HG03196 (cell line): ENCODE measurements at regions not wholly inside any gene's neighbourhood (a gene's known extent, or its start where the extent isn't known, plus 50 kb on each side); places are given as distances from the start of the nearest gene placed in this dataset.

Source experiments
- ATAC-seq: cut with Tn5 transposase; IDR thresholded peaks from one replicate; pipeline ENCODE4 v1.9.1; 2021; ENCODE audit not compliant: unreplicated experiment

DNA sequence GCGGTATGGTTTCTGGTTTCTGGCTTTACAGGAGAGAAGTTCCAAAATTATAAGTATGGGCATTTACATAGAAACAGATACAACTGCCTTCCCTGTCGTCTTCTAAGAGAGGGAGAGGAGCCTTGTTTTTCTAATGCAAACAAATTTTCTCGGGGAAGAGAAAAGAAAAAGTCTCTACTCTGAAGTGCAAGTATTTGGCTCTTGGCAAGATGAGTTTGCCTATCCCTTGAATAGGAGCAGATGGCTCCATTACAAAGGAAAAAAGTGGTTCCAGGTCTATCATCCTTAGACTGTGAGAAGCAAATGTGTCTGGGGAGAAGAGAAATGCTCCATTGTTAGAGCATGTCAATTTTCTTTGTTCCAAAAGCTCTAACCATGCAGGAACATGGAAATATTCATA lies 455.6 kb downstream of the BUD13 start:
- no peak for ATAC-seq

DNA sequence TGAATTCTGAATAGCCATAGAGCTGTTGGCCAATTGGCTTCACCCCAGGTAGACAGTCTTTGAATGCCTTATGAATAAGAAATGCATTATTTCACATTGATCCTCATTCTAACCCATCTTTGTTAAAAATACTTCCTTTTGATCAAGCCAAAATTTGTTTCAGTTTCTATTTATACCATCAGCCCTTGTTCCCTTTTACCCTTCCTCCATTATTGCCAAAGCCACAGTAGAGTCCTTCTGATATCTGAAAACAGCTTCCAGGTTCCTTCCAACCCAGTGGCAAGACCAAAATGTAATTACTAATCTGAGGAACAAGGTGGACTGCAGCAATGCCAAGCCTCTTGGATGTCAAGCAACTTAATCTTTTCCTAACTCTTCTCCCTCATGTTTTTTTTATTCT lies 458.8 kb downstream of the BUD13 start:
- no peak for ATAC-seq

DNA sequence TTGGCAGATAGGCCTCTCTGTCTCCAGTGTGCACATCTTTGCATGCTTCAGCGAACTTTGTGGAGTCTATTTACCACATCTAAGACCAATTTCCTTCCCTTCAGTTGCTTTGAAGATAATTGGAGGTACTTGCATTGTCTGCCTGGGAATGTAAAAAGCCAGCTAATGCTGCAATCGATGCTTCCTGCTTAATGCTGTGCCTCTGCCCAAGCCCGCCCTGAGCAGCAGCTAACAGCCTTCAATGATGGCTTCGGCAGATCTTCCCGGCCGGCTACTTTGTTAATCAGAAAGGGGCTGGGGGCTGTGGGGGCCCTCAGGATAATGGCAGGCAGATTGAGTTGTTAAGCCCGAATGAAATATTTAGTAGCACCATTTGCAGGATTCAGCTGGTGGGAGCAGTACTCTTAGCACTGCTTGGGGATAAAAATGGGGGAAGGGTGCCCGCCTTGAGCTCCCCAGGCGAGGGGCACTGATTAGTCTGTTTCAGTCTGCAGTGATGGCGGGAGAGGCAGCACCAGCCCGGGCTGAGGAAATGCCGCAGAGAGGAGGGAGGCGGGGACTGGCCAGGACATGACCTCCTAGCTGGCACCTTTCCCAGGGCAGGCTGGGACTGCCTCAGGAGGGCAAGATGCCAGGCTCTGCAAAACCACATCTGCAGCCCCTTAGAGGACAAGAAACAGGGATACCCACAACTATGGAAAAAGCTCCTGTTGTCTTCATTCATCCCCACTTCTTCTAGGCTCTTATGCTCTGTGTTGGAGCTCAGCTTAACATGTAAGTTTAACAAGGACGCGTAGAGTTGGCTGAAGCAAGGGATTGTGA lies 460.0 kb downstream of the BUD13 start:
- no peak for ATAC-seq

DNA sequence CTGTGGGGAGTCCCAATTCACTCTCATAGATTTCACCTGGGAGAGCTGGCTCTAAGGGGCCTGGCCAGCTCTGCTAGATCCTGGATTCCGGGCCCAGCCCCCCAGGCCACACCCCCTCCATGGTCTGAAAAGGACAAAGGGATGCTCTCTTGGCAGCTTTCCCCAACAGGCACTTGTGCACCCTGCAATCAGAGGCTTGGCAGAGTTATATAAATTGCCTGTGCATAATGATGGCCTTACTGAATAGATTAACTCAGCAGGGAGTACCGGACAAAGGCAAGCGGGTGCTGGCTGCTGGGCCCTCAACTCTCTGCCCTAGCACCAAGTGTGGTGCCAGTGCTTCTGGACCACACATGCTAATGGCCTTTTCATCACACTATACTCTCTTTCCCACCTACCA lies 461.6 kb downstream of the BUD13 start:
- no peak for ATAC-seq

DNA sequence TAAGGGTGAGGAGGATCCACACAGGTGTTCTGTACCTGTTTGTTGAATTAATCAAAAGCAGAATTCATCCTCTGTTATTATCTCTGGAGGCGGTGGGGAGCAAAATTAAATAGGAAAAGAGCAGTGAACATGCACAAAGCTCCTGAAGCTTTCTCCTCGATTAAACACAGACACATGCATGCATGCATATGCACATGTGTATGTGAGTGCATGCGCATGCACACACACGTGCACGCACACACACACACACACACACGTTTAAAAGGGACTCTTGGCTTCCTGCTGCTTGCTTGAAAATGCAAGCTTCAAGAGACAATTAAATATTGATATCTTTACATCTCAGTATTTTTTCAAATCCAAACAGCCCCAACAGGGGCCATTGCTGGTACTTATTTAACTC lies 462.1 kb downstream of the BUD13 start:
- no peak for ATAC-seq

DNA sequence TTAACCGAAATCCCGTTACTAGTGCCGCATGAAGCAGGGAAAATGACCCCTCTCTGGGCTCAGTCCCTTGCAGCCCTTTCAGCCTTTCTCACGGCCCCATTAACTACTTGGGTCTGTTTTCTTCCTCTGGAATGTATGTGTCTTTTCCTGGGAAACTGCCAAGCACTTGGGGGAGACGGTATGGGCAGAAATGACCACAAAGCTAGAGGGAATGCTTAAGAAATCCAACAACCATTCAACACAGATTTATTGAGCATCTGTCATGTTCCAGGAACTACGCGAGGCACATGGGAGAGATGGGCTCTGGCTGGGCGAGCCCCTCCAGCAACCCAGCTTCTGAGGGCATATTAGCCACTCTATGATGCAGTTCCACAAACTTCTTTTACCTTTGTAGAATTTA lies 462.6 kb downstream of the BUD13 start:
- ATAC-seq = no peak

DNA sequence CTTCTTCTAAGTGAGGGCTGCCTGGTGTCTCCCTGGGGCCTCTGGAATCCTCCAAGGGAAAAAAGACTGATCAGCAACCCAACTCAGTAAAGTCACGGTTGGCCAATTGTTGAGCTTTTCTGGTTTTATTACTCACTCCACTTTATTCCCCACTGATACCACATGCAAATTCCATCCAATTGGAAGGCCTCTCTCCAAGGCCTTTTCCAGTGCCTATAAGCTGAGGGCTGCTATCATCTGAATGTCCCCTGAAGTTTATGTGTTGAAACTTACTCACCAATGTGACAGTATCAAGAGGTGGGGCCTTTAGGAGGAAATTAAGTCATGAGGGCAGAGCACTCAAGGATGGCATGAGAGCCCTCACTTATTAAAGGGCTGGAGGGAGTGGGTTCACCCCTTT lies 463.3 kb downstream of the BUD13 start:
- no peak for ATAC-seq

DNA sequence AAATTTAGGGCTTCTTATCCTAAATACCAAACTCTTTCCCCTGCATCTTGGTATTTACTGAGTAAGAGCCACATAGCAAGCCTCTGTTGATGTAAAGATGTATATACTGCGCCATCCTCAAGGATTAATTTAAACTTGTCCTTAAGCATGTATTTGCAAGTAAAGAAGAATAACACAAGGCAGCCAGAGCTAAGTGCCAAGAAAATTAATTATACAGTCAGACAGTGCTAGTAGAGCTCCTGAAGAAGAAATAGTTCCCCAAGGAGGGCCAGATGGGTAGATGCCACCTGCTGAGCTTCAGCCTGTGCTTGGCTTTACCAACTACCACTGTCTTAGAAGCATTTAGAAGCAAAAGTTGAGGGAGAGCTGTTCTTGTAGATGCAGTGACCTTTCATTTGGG lies 470.0 kb downstream of the BUD13 start:
- no peak for ATAC-seq

DNA sequence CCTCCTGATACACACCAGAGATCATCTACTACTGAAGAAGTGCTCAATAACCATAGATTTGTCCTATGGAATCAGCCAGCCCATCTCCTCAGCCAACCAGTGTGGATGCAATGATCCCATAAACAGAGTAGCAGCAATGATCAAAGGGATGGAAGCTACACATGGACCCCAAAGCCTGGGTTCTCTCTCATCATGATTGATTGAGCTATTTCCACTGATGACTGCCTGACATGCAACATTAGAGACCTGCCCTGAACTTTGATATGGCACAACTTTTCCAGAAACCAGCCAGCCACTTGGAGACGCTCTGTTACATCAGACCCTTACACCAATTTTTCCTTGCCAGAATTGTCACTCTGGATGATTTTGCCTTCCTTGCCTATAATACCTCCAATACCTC lies 471.6 kb downstream of the BUD13 start:
- no peak for ATAC-seq

DNA sequence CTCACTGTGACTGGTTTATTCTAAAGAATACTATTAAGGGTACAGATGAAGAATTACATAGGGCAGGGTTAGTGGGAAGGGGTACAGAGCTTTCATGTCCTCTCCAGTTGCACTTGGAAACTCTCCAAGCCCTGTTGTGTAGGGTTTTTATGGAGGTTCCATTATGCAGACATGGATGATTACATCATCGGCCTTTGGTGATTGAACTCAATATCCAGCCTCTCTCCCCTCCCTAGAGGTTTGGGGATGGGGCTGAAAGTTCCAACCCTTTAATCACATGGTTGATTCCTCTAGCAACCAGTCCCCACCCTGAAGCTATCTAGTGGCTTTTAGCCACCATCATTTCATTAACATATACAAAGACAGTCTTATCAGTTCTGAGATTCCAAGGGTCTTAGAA lies 472.6 kb downstream of the BUD13 start:
- no peak for ATAC-seq

DNA sequence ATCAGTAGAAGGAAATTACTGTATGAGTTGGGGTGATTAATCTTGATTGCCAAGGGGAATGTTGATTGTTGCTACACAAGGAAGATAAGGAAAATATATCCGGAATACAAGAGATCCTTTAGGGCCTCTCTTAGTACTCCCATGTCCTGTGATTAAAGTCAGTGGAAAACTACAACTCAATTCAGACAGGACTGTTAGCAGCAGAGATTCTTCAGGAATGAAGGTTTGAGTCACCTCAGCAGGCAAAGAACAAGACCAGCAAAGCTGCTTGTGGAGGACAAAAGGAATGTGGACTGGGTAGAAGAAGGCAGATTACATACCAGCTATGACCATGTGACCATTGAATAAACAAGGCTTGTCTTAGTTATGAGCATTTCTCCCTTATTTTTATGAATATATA lies 478.2 kb downstream of the BUD13 start:
- ATAC-seq = no peak

DNA sequence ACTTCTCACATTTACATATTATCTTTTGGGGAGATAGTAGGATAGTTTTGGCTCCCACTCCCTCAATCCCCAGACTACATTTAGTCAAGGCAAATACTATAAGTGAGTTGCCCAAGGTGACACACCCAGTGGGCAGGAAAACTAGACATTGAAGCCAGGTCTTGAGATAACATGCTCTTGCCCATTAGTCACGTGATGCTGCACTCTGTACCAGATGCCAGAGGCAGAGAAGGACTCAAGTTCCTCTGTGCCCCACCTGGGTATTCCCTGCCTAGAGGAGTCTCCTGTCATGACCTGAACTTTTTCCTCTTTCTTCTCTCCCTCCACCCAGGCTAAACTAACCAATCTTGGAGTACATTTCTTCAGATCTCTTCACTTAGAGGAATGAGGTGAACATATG lies 484.9 kb downstream of the BUD13 start:
- no peak for ATAC-seq

DNA sequence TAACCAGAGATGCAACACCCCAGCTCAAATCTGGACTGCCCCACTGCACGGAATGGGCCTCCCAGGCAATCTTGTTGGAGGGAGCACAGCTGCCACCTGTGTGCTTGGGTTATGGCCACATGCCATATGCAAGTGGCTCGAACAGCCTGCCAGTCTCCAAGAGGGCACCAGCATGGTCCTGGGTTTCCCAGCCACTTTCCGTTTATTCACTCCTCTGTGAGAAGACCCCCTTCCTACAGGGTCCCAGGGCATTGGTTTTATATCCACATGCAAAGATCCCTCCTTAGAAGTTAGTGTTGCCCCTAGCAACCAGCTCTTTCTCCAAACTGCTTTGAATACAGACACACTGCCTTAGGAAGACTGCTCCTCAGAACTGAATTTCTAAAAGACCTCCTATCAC lies 487.8 kb downstream of the BUD13 start:
- no peak for ATAC-seq

DNA sequence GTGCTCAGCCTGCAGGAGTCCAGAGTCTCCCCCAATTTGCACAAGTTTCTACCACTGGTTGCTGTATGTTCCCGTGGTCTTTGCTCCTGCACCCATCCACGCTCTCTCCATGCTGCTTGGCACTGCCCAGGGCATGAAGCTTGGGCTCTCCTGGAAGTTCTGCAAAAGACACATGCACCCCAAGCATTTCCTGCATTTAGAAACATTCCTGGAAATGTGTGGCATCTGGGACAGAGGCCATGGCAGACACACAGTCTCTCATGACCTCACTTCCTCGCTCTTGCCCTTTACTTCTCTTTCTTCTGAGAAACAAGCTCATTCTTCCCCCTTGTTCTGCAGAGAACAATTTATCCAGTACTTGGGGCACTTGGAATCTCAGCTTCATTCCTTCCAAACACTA lies 489.5 kb downstream of the BUD13 start:
- ATAC-seq = no peak

DNA sequence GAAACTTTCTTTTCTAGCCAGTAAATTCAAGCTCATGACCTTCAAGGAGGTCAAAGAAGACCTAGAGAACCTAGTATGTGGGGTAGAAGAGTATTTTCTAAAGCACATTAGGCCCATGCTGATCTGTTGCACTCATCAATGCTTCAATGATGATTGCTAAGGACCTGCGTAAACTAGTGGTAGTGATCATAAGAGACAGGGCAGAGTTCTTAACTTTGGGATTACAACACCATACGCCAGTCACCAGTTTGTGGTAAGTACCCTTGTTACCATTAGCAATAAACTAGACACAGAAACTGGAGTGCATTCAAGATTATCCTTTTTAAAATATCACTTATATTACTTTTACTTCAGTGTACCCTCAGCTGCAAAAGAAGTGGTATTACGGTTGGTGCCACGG lies 490.3 kb downstream of the BUD13 start:
- no peak for ATAC-seq

DNA sequence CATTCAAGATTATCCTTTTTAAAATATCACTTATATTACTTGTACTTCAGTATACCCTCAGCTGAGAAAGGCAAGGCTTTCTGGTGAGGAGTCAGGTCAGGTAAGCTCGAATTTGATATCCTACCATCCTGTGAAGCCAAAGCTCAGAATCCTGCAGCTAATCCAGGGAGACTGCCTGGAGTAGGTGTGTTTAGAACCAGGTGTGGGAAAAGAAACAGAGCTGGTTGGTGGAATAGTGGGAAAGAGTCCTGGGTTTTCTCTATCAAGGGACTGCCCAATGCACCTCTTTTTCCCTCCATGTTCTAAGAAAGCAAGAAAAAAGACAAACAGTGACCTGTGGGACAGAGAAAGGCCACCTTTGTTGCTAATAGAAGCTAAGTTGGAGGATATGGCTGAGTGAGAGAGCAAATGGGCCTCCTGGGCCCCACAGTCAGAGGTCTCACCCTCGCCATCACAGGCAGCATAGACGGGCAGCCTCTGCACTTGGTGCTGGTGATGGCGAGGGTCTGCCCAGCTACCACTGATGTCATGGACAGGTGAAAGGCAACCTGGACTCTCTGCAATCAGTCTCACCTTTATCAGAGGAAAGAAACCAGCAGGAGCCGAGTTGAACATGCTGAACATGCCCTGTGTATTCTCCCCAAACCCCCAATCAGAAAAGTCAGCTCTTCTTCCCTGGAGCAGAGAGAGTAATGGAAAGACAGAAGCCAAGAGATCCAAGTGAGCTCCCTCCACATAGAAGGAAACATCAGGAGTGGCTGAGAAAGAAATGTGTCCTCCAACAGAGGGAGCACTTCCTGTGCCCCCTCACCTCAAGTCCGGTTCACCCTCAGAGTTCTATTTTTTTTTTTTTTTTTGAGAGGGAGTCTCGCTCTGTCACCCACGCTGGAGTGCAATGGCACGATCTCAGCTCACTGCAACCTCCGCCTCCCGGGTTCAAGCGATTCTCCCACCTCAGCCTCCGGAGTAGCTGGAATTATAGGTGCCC lies 491.3 kb downstream of the BUD13 start:
- no peak for ATAC-seq

DNA sequence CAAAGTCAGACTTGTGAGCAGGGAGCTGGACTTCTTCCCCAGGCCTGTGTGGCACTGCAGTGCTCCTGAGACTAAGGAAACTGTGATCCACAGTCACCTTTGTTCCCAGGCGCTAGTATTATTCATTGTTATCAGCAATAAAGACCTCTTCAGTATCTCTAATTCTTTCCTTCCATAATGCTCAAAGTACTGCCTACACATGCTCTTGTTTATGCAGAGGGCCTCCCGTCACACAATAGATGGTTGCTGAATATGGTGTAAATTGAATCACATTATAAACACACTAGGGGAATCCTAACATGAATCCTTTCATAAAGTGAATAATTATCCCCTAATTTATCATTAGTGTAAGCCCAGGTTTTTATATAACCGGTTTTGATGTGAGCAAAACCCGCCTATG lies 493.3 kb downstream of the BUD13 start:
- no peak for ATAC-seq

DNA sequence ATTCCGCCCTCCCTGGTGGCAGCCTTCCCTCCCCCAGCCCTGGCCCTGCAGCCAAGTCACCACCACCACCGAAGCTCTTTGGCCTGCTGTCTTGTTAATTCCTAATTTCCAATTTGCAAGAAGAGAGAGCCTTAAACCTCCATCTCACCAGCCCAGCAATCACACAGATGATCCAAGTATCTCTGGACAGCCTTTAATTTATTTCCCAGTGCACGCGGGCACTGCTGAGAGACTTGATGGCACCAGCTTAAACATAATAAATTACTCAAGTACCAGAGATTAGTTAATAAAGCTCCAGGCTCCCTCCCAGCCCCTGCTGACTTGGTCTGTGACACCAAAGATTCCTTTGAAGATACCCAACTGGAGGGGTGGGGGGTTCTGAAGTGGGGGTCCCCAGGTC lies 494.7 kb downstream of the BUD13 start:
- no peak for ATAC-seq

DNA sequence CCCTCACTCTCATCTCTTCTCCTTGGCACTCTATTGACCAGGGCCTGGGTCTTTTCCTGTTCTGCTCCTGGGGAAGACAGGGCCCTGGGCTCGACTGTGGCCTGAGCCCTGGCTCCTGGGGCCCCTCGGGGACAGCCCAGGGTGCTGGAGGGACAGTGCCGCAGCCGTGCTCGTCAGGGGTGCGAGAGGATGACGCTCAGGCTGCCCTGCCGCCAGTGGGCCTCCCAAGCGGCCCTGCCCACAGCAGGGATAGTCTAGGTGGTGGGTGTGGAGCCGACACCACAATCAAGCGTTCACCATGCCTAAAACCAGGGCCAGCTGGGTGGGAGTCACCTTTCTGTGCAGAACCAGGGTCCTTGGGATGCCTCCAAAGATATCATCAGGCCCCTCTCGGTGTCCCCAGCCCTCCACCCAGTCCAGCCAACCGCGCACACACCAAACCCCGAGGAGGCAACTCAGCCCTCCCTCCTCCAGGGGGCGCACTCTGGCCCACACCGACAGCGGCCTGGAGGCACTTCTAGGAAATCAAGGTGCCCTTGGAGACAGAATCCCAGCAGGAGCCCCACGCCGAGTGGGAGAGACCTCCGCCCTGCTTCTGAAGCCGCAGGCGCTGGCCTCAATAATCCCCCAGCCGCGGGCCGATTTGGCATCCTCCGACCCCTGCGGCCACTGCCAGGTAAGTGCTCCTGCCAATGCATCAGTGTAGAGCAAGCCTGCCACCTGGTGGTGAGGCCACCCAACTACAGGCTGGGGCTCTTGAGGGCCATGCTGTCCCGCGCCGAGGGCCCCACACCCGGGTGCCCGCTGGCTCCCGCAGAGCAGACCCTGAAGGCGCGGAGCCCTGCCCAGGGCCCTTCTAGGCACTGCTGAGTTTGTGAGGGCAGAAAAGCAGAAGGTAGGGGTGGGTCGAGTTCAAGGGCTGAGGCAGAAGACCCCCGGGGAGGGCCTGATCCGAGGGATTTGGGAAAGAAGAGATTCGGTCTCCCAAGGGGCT lies 496.4 kb downstream of the BUD13 start:
- ATAC-seq = peak; percentile 51

DNA sequence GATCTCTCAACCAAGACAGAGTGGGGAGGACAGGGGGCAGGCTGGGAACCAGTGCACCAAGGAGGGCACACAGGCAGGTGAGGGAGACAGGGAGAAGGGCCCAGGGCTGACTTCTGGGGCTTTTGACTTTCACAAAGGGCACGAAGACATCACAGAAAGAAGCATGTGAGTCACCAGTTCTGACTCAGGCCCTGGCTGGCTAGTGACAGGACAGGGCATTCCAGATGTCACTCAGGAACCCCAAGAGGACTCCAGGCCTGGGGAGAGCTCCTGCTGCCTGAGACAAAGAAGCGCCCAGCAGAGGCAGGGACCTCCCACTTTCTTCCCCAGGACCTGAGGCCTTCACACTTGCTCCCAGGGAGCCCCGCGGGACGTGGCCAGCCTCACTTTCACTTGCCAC lies 497.2 kb downstream of the BUD13 start:
- no peak for ATAC-seq

DNA sequence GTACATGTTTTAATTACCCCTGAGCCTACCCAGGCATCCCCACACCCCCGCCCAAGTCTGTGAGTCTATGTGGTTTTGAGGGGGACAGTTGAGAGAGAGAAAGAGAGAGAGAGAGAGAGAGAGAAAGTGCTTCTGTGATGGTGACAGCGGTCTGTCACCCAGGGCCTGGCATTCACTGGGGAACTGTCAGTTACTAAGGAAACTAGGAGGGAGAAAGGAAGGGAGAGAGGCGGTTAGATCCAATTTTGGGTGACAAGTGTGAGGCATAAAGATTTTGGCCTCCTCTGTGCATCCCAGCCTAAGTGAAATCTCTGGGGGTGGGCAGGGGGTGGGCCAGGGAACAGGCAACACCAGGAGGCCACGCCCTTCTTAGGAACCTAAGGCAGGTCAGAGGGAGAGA lies 498.3 kb downstream of the BUD13 start:
- no peak for ATAC-seq
